ENCODE measurements at regions not wholly inside any gene's neighbourhood (a gene's known extent, or its start where the extent isn't known, plus 50 kb on each side); places are given as distances from the start of the nearest gene placed in this dataset.

DNA sequence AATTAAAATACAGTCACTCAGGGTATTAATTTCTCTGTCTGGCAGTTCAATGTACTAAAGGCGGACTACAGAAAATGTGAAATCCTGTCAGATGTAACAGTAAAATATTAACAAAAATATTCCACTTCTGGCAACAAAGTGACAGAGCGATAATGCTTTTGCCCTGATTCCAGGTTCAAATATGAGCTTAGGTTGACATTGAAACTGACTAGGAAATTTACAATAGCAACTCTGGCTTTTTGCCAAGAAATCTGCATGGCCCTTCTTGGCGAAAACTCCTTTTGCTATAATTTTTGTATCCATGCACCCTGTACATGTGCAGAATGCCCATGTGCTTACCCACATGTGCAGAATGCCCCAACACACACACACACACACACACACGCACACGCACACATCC lies 552.2 kb downstream of the MDFIC start:
- Histone ChIP-seq H3K4me3 (no peak overlapping the region), H3K36me3 (no peaks in the 10 kb centered on the region), H3K27ac (no peak overlapping the region), H3K27me3 (replicated peaks; ENCODE audit: insufficient read depth) (no peaks in the 10 kb centered on the region), H3K9me3 (no peaks in the 10 kb centered on the region), H3K4me1 (ENCODE audit: control insufficient read depth in 1 of 2, low read depth in 2 of 2) (peaks cover 0 to 4% of the 10 kb centered on the region in 2 donors)
- no peak for DNase-seq (ENCODE audit: low spot score)
- ATAC-seq (ENCODE audit: insufficient number of reproducible peaks, low FRiP score, low read depth) = no peak
- TF ChIP-seq, protein P1, sequence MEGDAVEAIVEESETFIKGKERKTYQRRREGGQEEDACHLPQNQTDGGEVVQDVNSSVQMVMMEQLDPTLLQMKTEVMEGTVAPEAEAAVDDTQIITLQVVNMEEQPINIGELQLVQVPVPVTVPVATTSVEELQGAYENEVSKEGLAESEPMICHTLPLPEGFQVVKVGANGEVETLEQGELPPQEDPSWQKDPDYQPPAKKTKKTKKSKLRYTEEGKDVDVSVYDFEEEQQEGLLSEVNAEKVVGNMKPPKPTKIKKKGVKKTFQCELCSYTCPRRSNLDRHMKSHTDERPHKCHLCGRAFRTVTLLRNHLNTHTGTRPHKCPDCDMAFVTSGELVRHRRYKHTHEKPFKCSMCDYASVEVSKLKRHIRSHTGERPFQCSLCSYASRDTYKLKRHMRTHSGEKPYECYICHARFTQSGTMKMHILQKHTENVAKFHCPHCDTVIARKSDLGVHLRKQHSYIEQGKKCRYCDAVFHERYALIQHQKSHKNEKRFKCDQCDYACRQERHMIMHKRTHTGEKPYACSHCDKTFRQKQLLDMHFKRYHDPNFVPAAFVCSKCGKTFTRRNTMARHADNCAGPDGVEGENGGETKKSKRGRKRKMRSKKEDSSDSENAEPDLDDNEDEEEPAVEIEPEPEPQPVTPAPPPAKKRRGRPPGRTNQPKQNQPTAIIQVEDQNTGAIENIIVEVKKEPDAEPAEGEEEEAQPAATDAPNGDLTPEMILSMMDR (IDR thresholded peaks at IDR 0.05) = no peak

DNA sequence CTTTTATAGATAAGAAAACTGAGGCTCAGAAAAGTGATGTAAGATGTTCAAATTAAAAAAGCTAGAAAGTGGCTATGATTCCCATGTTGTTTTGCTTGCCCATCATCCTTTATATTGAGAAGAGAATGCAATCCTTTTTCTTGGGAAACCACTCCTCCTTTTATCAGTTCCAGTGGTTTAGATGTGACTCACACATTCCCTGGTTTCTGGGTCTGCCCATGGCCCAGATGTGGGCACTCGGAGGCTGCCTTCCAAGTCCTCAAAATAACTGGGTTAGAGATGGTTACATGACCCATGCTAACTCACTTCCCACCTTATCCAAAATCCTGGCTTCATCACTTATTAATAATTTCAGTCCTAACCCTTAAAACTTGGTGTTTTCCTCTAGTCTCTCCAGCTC lies 550.0 kb downstream of the MDFIC start:
- no peak for DNase-seq (ENCODE audit: low spot score)
- TF ChIP-seq, protein P1 (IDR thresholded peaks at IDR 0.05) = no peak
- ATAC-seq (ENCODE audit: insufficient number of reproducible peaks, low FRiP score, low read depth) = no peak

DNA sequence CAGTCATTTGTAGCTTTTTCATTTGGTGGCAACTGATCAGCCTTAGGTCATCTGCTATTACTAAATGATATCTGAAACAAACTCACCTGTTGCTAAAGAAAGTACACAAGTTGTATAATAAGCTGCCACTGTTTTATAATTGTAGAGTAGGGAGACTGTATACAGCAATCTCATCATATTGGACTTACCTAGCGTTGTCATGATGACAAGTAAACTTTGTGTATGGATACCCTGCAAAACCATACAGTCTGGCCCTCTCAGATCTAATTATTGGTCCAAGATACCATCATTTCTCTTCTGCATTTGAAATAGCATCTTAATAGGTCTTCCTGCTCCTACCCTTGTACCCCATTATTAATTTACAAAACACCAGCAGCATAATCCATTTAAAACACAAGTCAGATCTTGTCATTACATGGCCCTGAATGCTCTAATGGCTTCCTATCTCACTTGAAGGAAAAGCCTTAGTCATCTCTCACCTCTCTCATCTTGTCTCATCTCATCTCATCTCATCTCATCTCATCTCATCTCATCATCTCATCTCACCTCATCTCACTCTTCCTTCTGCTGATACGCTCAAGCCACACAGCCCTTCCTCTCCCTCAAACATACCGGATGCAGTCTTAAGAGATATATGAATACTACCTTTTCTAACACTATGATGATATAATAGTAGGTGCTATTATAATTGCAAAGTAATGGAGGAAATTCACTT lies 540.6 kb downstream of the MDFIC start:
- DNase-seq (ENCODE audit: low spot score) (no peak), ATAC-seq (ENCODE audit: insufficient number of reproducible peaks, low FRiP score, low read depth) (no peak)
- Histone ChIP-seq H3K4me1 (ENCODE audit: control insufficient read depth in 1 of 2, low read depth in 2 of 2) (no peaks in the 10 kb centered on the region), H3K27ac (no peak overlapping the region), H3K9me3 (no peaks in the 10 kb centered on the region), H3K27me3 (replicated peaks; ENCODE audit: insufficient read depth) (no peaks in the 10 kb centered on the region), H3K36me3 (no peaks in the 10 kb centered on the region), H3K4me3 (no peak overlapping the region)
- TF ChIP-seq, protein P1 (IDR thresholded peaks at IDR 0.05) = no peak

More for the DNA sequence above, 550.0 kb downstream of the MDFIC start:
- H3K27ac ChIP-seq = no peak overlapping the region
- H3K27me3 ChIP-seq (replicated peaks; ENCODE audit: insufficient read depth) = no peaks in the 10 kb centered on the region
- no peaks in the 10 kb centered on the region for H3K9me3 ChIP-seq
- no peaks in the 10 kb centered on the region for H3K4me1 ChIP-seq (ENCODE audit: control insufficient read depth in 1 of 2, low read depth in 2 of 2)
- H3K36me3 ChIP-seq = no peaks in the 10 kb centered on the region
- H3K4me3 ChIP-seq = no peak overlapping the region

DNA sequence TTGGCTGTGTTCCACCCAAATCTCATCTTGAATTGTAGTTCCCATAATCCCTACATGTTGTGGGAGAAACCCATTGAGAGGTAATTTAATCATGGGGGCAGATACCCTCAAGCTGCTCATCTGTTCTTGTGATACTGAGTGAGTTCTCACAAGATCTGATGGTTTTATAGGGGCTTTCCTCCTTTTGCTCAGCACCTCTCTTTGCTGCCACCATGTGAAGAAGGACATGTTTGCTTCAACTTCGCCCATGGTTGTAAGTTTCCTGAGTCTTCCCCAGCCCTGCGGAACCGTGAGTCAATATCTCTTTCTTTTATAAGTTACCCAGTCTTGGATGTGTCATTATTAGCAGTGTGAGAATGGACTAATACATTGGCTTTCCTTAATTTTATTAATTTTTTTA lies 527.8 kb downstream of the MDFIC start:
- Histone ChIP-seq H3K4me1 (ENCODE audit: control insufficient read depth in 1 of 2, low read depth in 2 of 2) (no peaks in the 10 kb centered on the region), H3K27ac (no peak overlapping the region), H3K9me3 (no peaks in the 10 kb centered on the region), H3K4me3 (no peak overlapping the region), H3K27me3 (replicated peaks; ENCODE audit: insufficient read depth) (no peaks in the 10 kb centered on the region), H3K36me3 (no peaks in the 10 kb centered on the region)
- DNase-seq (ENCODE audit: low spot score) = no peak
- TF ChIP-seq, protein P1 (IDR thresholded peaks at IDR 0.05) = no peak
- ATAC-seq (ENCODE audit: insufficient number of reproducible peaks, low FRiP score, low read depth) = no peak

DNA sequence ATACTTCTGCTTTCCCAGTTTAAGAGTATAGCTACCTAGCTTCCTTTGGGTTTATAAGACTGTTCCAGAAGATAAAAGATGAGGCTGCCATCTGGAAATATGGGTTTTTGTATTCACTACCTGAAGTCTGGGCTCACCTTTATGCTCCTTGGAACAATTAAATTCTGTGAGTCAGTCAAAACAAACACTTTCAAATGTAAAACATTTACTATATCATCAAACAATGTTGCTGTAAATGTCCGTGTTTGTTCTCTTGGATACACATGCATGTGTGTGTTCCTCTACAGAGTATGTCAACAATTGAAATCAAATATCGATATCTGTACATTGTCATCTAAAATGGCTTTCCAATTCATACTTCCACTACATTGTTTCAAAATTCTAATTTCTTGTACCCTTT lies 525.6 kb downstream of the MDFIC start:
- no peak for ATAC-seq (ENCODE audit: insufficient number of reproducible peaks, low FRiP score, low read depth)

More for the DNA sequence above, 525.6 kb downstream of the MDFIC start:
- Histone ChIP-seq H3K27ac (no peak overlapping the region), H3K4me1 (ENCODE audit: control insufficient read depth in 1 of 2, low read depth in 2 of 2) (no peaks in the 10 kb centered on the region), H3K36me3 (no peaks in the 10 kb centered on the region), H3K27me3 (replicated peaks; ENCODE audit: insufficient read depth) (no peaks in the 10 kb centered on the region), H3K9me3 (no peaks in the 10 kb centered on the region), H3K4me3 (no peak overlapping the region)
- DNase-seq (ENCODE audit: low spot score) = no peak
- TF ChIP-seq, protein P1 (IDR thresholded peaks at IDR 0.05) = no peak

Measured in thoracic aorta (tissue), 2 donors.